HL-60 (cell line): ENCODE measurements at regions not wholly inside any gene's neighbourhood (a gene's known extent, or its start where the extent isn't known, plus 50 kb on each side); places are given as distances from the start of the nearest gene placed in this dataset.

ENCODE experiments used
- DNase-seq, 2 experiments: peaks; one replicate each; pipeline ENCODE4 v3.0.0-alpha.2; 2010 to 2020; ENCODE audit warnings: low read depth in 1 of 2, low spot score in 1 of 2
- H3K27ac ChIP-seq: fragments of 250-450 bp; sonication (Bioruptor Pico); replicated peaks from 2 replicates; pipeline ENCODE4 v1.5.1; 2020; ENCODE audit warnings: mild to moderate bottlenecking, moderate library complexity
- H3K27me3 ChIP-seq: fragments of 250-450 bp; sonication (Bioruptor Pico); 2 replicates; pipeline ENCODE4 v1.5.1; 2021; ENCODE audit warnings: mild to moderate bottlenecking, moderate library complexity; ENCODE audit not compliant: insufficient read depth, poor library complexity, severe bottlenecking
- H3K4me3 ChIP-seq: replicated peaks from 2 replicates; pipeline ENCODE4 v1.5.1; 2011; ENCODE audit warnings: mild to moderate bottlenecking, control low read depth, low read length; ENCODE audit not compliant: insufficient read depth
- GABPA ChIP-seq: IDR thresholded peaks from 2 replicates; pipeline ENCODE4 v1.6.1; 2012; ENCODE audit warnings: low read depth
- POLR2AphosphoS5 ChIP-seq: IDR thresholded peaks from 2 replicates; pipeline ENCODE4 v1.6.1; 2012; ENCODE audit warnings: low read depth
- SPI1 ChIP-seq: IDR thresholded peaks from 2 replicates; pipeline ENCODE4 v1.6.1; 2012; ENCODE audit warnings: low read depth, mild to moderate bottlenecking, borderline replicate concordance
- TF ChIP-seq, protein P1 (sequence below): IDR thresholded peaks from 2 replicates; pipeline ENCODE4 v1.6.1; 2012; ENCODE audit warnings: low read depth; ENCODE audit not compliant: insufficient replicate concordance
- TF ChIP-seq, protein P2 (sequence below): IDR thresholded peaks from one replicate; pipeline ENCODE4 v1.5.1; 2011; ENCODE audit warnings: low read length, control low read depth, inconsistent platforms; ENCODE audit not compliant: insufficient read depth

DNA sequence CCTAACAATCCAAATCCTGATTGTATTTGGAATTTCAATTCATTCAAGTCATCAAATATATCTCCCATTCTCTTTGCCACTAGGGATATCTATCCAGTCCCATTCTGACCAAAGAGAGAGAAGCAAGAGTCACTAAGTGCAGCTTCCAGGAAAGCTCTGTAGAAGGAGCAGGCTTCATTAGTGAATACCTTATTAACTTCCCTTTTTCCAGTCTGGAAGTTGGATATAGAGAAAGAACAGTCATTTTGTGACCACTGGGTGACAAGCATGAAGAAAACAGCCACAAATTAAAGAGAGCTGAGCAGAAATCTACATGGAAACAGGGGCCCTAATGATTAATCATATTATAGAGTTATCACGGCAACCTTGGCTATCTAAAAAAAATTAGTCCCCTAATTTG lies 190.7 kb upstream of the ADO start:
- Histone ChIP-seq H3K27ac (no peak overlapping the region), H3K27me3 (no peaks in the 10 kb centered on the region), H3K4me3 (no peak overlapping the region)
- TF ChIP-seq, protein P1, sequence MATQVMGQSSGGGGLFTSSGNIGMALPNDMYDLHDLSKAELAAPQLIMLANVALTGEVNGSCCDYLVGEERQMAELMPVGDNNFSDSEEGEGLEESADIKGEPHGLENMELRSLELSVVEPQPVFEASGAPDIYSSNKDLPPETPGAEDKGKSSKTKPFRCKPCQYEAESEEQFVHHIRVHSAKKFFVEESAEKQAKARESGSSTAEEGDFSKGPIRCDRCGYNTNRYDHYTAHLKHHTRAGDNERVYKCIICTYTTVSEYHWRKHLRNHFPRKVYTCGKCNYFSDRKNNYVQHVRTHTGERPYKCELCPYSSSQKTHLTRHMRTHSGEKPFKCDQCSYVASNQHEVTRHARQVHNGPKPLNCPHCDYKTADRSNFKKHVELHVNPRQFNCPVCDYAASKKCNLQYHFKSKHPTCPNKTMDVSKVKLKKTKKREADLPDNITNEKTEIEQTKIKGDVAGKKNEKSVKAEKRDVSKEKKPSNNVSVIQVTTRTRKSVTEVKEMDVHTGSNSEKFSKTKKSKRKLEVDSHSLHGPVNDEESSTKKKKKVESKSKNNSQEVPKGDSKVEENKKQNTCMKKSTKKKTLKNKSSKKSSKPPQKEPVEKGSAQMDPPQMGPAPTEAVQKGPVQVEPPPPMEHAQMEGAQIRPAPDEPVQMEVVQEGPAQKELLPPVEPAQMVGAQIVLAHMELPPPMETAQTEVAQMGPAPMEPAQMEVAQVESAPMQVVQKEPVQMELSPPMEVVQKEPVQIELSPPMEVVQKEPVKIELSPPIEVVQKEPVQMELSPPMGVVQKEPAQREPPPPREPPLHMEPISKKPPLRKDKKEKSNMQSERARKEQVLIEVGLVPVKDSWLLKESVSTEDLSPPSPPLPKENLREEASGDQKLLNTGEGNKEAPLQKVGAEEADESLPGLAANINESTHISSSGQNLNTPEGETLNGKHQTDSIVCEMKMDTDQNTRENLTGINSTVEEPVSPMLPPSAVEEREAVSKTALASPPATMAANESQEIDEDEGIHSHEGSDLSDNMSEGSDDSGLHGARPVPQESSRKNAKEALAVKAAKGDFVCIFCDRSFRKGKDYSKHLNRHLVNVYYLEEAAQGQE = no peak
- TF ChIP-seq POLR2AphosphoS5 (no peak), SPI1 (no peak), GABPA (no peak)
- TF ChIP-seq, protein P2, sequence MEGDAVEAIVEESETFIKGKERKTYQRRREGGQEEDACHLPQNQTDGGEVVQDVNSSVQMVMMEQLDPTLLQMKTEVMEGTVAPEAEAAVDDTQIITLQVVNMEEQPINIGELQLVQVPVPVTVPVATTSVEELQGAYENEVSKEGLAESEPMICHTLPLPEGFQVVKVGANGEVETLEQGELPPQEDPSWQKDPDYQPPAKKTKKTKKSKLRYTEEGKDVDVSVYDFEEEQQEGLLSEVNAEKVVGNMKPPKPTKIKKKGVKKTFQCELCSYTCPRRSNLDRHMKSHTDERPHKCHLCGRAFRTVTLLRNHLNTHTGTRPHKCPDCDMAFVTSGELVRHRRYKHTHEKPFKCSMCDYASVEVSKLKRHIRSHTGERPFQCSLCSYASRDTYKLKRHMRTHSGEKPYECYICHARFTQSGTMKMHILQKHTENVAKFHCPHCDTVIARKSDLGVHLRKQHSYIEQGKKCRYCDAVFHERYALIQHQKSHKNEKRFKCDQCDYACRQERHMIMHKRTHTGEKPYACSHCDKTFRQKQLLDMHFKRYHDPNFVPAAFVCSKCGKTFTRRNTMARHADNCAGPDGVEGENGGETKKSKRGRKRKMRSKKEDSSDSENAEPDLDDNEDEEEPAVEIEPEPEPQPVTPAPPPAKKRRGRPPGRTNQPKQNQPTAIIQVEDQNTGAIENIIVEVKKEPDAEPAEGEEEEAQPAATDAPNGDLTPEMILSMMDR = no peak
- DNase-seq = no peak

DNA sequence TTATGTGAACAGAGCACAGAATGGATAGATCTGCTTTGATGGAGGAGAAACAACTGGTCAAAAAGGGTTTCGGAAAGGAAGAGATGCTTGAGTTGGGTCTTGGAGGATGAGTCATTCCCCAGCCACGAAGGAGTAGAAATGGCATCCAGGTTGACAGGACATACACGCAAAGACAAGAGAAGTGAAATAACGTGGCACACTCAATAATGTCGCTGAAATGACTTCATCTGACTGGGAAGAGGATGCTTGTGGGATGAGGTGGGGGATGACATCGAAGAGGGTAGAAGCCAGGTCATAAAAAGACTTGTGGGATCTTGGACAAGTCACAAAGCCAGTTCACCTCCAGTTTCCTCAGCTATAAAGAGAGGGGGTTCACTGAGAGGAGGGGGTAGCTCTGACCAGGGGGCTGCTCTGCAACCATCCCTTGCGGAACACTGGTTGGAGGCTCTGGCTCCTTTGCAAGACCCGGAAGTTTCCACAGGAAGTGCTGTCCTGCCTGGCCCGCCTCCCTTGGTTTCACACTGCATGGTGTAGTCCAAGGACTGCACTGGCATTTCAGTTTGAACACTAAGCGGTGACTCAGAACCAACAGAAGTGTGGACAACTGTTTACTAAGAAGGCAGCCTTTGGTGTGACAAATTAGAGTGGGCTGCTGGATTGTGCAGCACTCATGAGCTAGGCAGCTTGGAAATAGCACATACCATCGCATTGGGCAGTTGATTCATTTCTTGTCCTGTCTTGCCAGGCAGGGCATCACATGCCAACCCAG lies 189.9 kb upstream of the ADO start:
- H3K27ac ChIP-seq = no peak overlapping the region
- no peak for DNase-seq
- no peak for TF ChIP-seq GABPA
- TF ChIP-seq SPI1 = no peak
- TF ChIP-seq, protein P2 = no peak
- no peak overlapping the region for H3K4me3 ChIP-seq
- H3K27me3 ChIP-seq = no peaks in the 10 kb centered on the region

DNA sequence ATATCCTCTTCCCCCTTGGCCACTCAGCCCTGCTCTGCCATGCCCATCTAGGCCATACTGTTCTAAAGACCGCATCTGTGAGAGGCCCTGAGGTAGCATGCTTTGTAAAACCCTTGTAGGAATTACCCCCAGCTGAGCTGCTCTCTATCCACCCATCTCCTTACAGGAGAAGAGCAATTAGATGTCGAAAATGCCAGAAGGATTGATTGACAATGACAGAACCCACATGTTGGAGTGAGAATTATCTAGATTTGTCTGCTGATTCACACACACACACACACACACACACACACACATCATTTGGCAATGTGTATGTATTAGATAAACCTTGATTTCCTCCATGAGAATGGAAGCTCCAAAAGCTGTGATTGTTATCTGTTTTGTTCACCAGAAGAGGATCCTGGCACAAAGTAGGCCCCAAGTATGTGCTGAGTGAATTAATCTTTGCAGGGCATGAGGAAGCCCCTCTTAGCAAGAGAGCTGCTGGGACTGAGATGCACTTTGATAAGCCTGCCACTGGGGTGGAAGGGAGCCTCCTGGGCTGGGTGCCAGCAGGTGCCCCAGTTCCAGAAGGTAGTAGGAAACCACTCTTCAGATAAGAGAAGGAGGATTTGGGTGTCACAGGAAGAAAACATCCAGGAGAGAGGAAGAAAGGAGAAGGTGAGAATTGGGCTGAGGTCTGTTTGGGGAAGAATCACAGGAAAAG lies 187.5 kb upstream of the ADO start:
- peak overlapping the region; percentile 47 for H3K27ac ChIP-seq
- DNase-seq = no peak
- TF ChIP-seq, protein P1 = no peak
- TF ChIP-seq POLR2AphosphoS5 (no peak), GABPA (no peak), SPI1 (no peak)
- TF ChIP-seq, protein P2 = no peak
- no peak overlapping the region for H3K4me3 ChIP-seq
- no peaks in the 10 kb centered on the region for H3K27me3 ChIP-seq
